C4-2B (cell line): ENCODE measurements at regions not wholly inside any gene's neighbourhood (a gene's known extent, or its start where the extent isn't known, plus 50 kb on each side); places are given as distances from the start of the nearest gene placed in this dataset.

ENCODE experiments used
- CTCF ChIP-seq: fragments of 450-650 bp; conservative IDR thresholded peaks from 2 replicates; pipeline ENCODE4 v1.5.1; 2017; ENCODE audit warnings: mild to moderate bottlenecking
- ZFX ChIP-seq: fragments of 450-650 bp; IDR thresholded peaks from 2 replicates; pipeline ENCODE4 v1.6.1; 2017

GRCh38 chr6:164398647-164399046 is 910.8 kb downstream of the C6orf118 start:
- TF ChIP-seq CTCF (no peak), ZFX (no peak)
